Erythroblast (primary cell): ENCODE measurements at regions not wholly inside any gene's neighbourhood (a gene's known extent, or its start where the extent isn't known, plus 50 kb on each side); places are given as distances from the start of the nearest gene placed in this dataset.

Experiments used
- DNase-seq, 2 experiments: peaks; one replicate each; lab custom pipeline; 2025; lab: John Stamatoyannopoulos, UW
- GATA1 ChIP-seq: IDR thresholded peaks from 2 replicates; pipeline ENCODE4 v1.6.1; 2011; ENCODE audit warnings: low read depth, mild to moderate bottlenecking, control low read depth, low read length, moderate library complexity
- POLR2A ChIP-seq: IDR thresholded peaks from 2 replicates; pipeline ENCODE4 v1.6.1; 2011; ENCODE audit warnings: mild to moderate bottlenecking, low read length

- TF ChIP-seq POLR2A, result no peak
- TF ChIP-seq GATA1, result no peak
- DNase-seq, result no peak
These were observed 52.1 kb upstream of the CAV2 start for GRCh38 chr7:116447436-116447835.

GRCh38 chr7:116447966-116448839, 51.3 kb upstream of the CAV2 start:
- TF ChIP-seq GATA1, result no peak
- no peak for TF ChIP-seq POLR2A
- no peak for DNase-seq

GRCh38 chr7:116449441-116449840, 50.1 kb upstream of the CAV2 start:
- DNase-seq, result no peak
- TF ChIP-seq POLR2A, result no peak
